Calu3 (cell line): ENCODE measurements at regions not wholly inside any gene's neighbourhood (a gene's known extent, or its start where the extent isn't known, plus 50 kb on each side); places are given as distances from the start of the nearest gene placed in this dataset.

Experiments
- BruUV-seq: library from RNA; stranded (reverse); fragments of 400-500 nt; replicated peaks from 2 replicates; lab custom pipeline; 2021; lab: Mats Ljungman, UMichigan
- CTCF ChIA-PET: fragments of 300-600 bp; sonication (Branson Sonifier 250); formaldehyde crosslinking; loops from one replicate; lab custom pipeline; 2022; ENCODE audit warnings: antibody characterized with exemption; lab: Charles Lee
- DNase-seq: peaks from one replicate; pipeline ENCODE4 v3.0.0; 2022
- H3K27ac Mint-ChIP-seq: one replicate; pipeline ENCODE4 v1.8.0; 2022; ENCODE audit warnings: mixed read lengths; ENCODE audit not compliant: unreplicated experiment
- H3K27me3 Mint-ChIP-seq: one replicate; pipeline ENCODE4 v1.8.0; 2022; ENCODE audit warnings: mixed read lengths; ENCODE audit not compliant: unreplicated experiment
- H3K36me3 Mint-ChIP-seq: one replicate; pipeline ENCODE4 v1.8.0; 2022; ENCODE audit warnings: mild to moderate bottlenecking, moderate library complexity, mixed read lengths; ENCODE audit not compliant: insufficient read depth, unreplicated experiment
- H3K4me1 Mint-ChIP-seq: one replicate; pipeline ENCODE4 v1.8.0; 2022; ENCODE audit warnings: mild to moderate bottlenecking, low read depth, mixed read lengths; ENCODE audit not compliant: unreplicated experiment
- H3K4me3 Mint-ChIP-seq: one replicate; pipeline ENCODE4 v1.8.0; 2022; ENCODE audit warnings: mild to moderate bottlenecking, low read depth, moderate library complexity, mixed read lengths; ENCODE audit not compliant: unreplicated experiment
- H3K9me3 Mint-ChIP-seq: one replicate; pipeline ENCODE4 v1.8.0; 2022; ENCODE audit warnings: low read depth, mixed read lengths; ENCODE audit not compliant: unreplicated experiment
- intact Hi-C: fragments of 100-400 bp; cut with micrococcal nuclease; formaldehyde crosslinking; loops from one replicate; pipeline ENCODE4 v1.10.0; 2022; ENCODE audit not compliant: unreplicated experiment
- TF ChIP-seq, protein P1 (sequence below): fragments of 200-600 bp; IDR thresholded peaks from one replicate; pipeline ENCODE4 v1.8.0; 2022; ENCODE audit warnings: antibody characterized with exemption; ENCODE audit not compliant: unreplicated experiment

GRCh38 chr1:208634346-208635140 is 390.4 kb upstream of the PLXNA2 start:
- intact Hi-C loops, result no loop called here
- Mint-ChIP-seq H3K36me3 (no peaks in the 10 kb centered on the region), H3K4me3 (no peak overlapping the region), H3K4me1 (no peaks in the 10 kb centered on the region), H3K27ac (no peak overlapping the region), H3K27me3 (peaks cover 74% of the 10 kb centered on the region), H3K9me3 (no peaks in the 10 kb centered on the region)
- CTCF ChIA-PET, result no interaction called here
- BruUV-seq, result no TSS peak
- no peak for DNase-seq
- TF ChIP-seq, protein P1, sequence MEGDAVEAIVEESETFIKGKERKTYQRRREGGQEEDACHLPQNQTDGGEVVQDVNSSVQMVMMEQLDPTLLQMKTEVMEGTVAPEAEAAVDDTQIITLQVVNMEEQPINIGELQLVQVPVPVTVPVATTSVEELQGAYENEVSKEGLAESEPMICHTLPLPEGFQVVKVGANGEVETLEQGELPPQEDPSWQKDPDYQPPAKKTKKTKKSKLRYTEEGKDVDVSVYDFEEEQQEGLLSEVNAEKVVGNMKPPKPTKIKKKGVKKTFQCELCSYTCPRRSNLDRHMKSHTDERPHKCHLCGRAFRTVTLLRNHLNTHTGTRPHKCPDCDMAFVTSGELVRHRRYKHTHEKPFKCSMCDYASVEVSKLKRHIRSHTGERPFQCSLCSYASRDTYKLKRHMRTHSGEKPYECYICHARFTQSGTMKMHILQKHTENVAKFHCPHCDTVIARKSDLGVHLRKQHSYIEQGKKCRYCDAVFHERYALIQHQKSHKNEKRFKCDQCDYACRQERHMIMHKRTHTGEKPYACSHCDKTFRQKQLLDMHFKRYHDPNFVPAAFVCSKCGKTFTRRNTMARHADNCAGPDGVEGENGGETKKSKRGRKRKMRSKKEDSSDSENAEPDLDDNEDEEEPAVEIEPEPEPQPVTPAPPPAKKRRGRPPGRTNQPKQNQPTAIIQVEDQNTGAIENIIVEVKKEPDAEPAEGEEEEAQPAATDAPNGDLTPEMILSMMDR, result no peak

DNA sequence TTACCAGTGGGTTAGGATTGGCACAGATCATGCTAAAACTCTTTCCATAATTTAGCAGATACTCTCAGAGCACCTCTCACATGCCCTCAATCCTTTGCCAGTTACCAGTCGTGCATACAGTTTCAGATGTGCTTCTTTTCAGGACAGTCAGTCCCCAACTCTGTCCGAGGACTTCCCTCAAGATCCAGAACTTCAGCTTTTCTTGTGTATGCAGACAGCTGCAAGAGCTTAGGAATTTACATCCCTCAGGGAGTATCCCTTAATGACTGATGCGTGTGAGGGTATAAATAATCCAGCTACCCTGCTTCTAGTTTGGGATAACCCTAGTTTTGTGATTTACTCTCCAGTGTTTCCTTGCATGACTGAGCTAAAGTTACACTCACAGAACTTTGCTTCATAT is 393.0 kb upstream of the PLXNA2 start:
- BruUV-seq, result no TSS peak
- TF ChIP-seq, protein P1, result no peak
- no peak overlapping the region for H3K27ac Mint-ChIP-seq
- no peaks in the 10 kb centered on the region for H3K36me3 Mint-ChIP-seq
- H3K9me3 Mint-ChIP-seq, result no peaks in the 10 kb centered on the region
- intact Hi-C loops, result no loop called here
- DNase-seq, result no peak
- CTCF ChIA-PET, result interaction anchor here (0.6 kb wide), 1 partner anchor 15 kb away, joined by 3 read pairs; no protein-coding TSS in a partner anchor
- H3K4me1 Mint-ChIP-seq, result no peaks in the 10 kb centered on the region
- H3K27me3 Mint-ChIP-seq, result peaks cover 75% of the 10 kb centered on the region
- H3K4me3 Mint-ChIP-seq, result no peak overlapping the region

- H3K9me3 Mint-ChIP-seq, result no peaks in the 10 kb centered on the region
- BruUV-seq, result no TSS peak
- no peak overlapping the region for H3K4me3 Mint-ChIP-seq
- no peak overlapping the region for H3K27ac Mint-ChIP-seq
- H3K27me3 Mint-ChIP-seq, result peaks cover 58% of the 10 kb centered on the region
- intact Hi-C loops, result no loop called here
- CTCF ChIA-PET, result interaction anchor here (0.6 kb wide), 1 partner anchor 332 kb away, joined by 5 read pairs; no protein-coding TSS in a partner anchor
- no peaks in the 10 kb centered on the region for H3K4me1 Mint-ChIP-seq
- TF ChIP-seq, protein P1, result no peak
- DNase-seq, result no peak
- H3K36me3 Mint-ChIP-seq, result no peaks in the 10 kb centered on the region
Measured at GRCh38 chr1:208639382-208639781, 395.2 kb upstream of the PLXNA2 start.

DNA sequence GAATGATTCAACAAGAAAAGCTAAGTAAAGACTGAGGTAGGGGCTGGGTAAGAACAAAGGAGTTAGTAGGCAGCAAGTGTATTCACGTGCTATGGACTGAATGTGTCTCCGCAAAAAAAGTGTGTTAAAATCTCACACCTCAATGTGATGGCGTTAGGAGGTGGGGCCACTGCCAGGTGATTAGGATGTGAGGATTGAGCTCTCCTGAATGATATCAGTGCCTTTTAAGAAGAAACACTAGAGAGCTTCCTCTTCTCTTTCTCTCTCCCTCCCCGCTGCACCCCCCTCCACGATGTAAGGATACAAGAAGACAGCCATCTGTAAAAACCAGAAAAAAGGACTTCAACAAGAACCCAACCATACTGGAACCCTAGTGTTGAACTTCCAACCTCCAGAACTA is 396.1 kb upstream of the PLXNA2 start:
- peaks cover 49% of the 10 kb centered on the region for H3K27me3 Mint-ChIP-seq
- H3K4me3 Mint-ChIP-seq, result no peak overlapping the region
- no peaks in the 10 kb centered on the region for H3K9me3 Mint-ChIP-seq
- no peak overlapping the region for H3K27ac Mint-ChIP-seq
- no peaks in the 10 kb centered on the region for H3K4me1 Mint-ChIP-seq
- intact Hi-C loops, result no loop called here
- no peaks in the 10 kb centered on the region for H3K36me3 Mint-ChIP-seq
- BruUV-seq, result no TSS peak
- no peak for DNase-seq
- CTCF ChIA-PET, result interaction anchor here (1.1 kb wide), 1 partner anchor 11 kb away, joined by 3 read pairs; no protein-coding TSS in a partner anchor
- TF ChIP-seq, protein P1, result no peak
